ENCODE measurements at regions not wholly inside any gene's neighbourhood (a gene's known extent, or its start where the extent isn't known, plus 50 kb on each side); places are given as distances from the start of the nearest gene placed in this dataset.

- intact Hi-C loops (cut with micrococcal nuclease): no loop called here
- H3K4me3 Mint-ChIP-seq: no peak overlapping the region
- no peaks in the 10 kb centered on the region for H3K27me3 ChIP-seq (ENCODE audit: control insufficient read depth in 2 of 2, insufficient read depth in 2 of 2, low read length in 2 of 2)
- TF ChIP-seq CTCF (IDR thresholded peaks at IDR 0.05): no peak
- no peak overlapping the region for H2AFZ ChIP-seq (ENCODE audit: insufficient read depth, low read depth, low read length, poor library complexity, severe bottlenecking)
- no peaks in the 10 kb centered on the region for H3K36me3 ChIP-seq (replicated peaks in 1 of 2; ENCODE audit: control insufficient read depth in 1 of 2, insufficient read depth in 2 of 2, low read length in 2 of 2)
- no peak overlapping the region for H3K4me2 ChIP-seq (replicated peaks; ENCODE audit: extremely low read depth, low read length, poor library complexity, severe bottlenecking)
- H3K9ac ChIP-seq (ENCODE audit: insufficient read depth, low read length, poor library complexity, severe bottlenecking): no peak overlapping the region
- H3K4me1 Mint-ChIP-seq: no peaks in the 10 kb centered on the region
- H3K79me2 ChIP-seq (ENCODE audit: insufficient read depth, low read length): no peaks in the 10 kb centered on the region
- H3K27me3 Mint-ChIP-seq (ENCODE audit: low read depth in 3 of 3): peaks cover 0 to 3% (median 2%) of the 10 kb centered on the region in 3 donors
- no peak overlapping the region for H3K27ac Mint-ChIP-seq
- no peak overlapping the region for H3K4me3 ChIP-seq (replicated peaks in 1 of 3; ENCODE audit: low read depth in 2 of 3, low read length in 3 of 3)
- no peaks in the 10 kb centered on the region for H3K36me3 Mint-ChIP-seq
- H3K27ac ChIP-seq (ENCODE audit: low read depth in 1 of 2, low read length in 2 of 2): no peak overlapping the region
- no peaks in the 10 kb centered on the region for H3K4me1 ChIP-seq (ENCODE audit: control insufficient read depth in 1 of 2, insufficient read depth in 2 of 2, low read length in 2 of 2)
- peaks cover 8 to 15% of the 10 kb centered on the region in 2 donors for H3K9me3 ChIP-seq (replicated peaks in 1 of 2; ENCODE audit: control insufficient read depth in 1 of 2, insufficient read depth in 1 of 2, low read length in 2 of 2)
- H3K9me3 Mint-ChIP-seq: peaks cover 0 to 21% (median 6%) of the 10 kb centered on the region in 7 donors
- no peaks in the 10 kb centered on the region for H4K20me1 ChIP-seq (ENCODE audit: insufficient read depth, low read length)
- no peak for DNase-seq
- no CpG with 5 or more reads among the region's 4 CpGs for WGBS (ENCODE audit: insufficient coverage)
Measured at GRCh38 chr3:16011376-16011775, 163.1 kb upstream of the GALNT15 start.

- H3K27me3 Mint-ChIP-seq (ENCODE audit: low read depth in 3 of 3): peaks cover 0 to 6% (median 2%) of the 10 kb centered on the region in 3 donors
- H3K4me3 ChIP-seq (replicated peaks in 1 of 3; ENCODE audit: low read depth in 2 of 3, low read length in 3 of 3): no peak overlapping the region
- no peaks in the 10 kb centered on the region for H3K36me3 ChIP-seq (replicated peaks in 1 of 2; ENCODE audit: control insufficient read depth in 1 of 2, insufficient read depth in 2 of 2, low read length in 2 of 2)
- peaks cover 8 to 15% of the 10 kb centered on the region in 2 donors for H3K9me3 ChIP-seq (replicated peaks in 1 of 2; ENCODE audit: control insufficient read depth in 1 of 2, insufficient read depth in 1 of 2, low read length in 2 of 2)
- no peaks in the 10 kb centered on the region for H3K4me1 Mint-ChIP-seq
- no peak overlapping the region for H3K9ac ChIP-seq (ENCODE audit: insufficient read depth, low read length, poor library complexity, severe bottlenecking)
- peaks cover 0 to 19% (median 6%) of the 10 kb centered on the region in 7 donors for H3K9me3 Mint-ChIP-seq
- no peaks in the 10 kb centered on the region for H4K20me1 ChIP-seq (ENCODE audit: insufficient read depth, low read length)
- no peak overlapping the region for H3K4me2 ChIP-seq (replicated peaks; ENCODE audit: extremely low read depth, low read length, poor library complexity, severe bottlenecking)
- H3K27ac ChIP-seq (ENCODE audit: low read depth in 1 of 2, low read length in 2 of 2): no peak overlapping the region
- no peaks in the 10 kb centered on the region for H3K4me1 ChIP-seq (ENCODE audit: control insufficient read depth in 1 of 2, insufficient read depth in 2 of 2, low read length in 2 of 2)
- no peaks in the 10 kb centered on the region for H3K27me3 ChIP-seq (ENCODE audit: control insufficient read depth in 2 of 2, insufficient read depth in 2 of 2, low read length in 2 of 2)
- no peaks in the 10 kb centered on the region for H3K79me2 ChIP-seq (ENCODE audit: insufficient read depth, low read length)
- no peak overlapping the region for H3K4me3 Mint-ChIP-seq
- TF ChIP-seq CTCF (IDR thresholded peaks at IDR 0.05): no peak
- H2AFZ ChIP-seq (ENCODE audit: insufficient read depth, low read depth, low read length, poor library complexity, severe bottlenecking): no peak overlapping the region
- intact Hi-C loops (cut with micrococcal nuclease): no loop called here
- no peak overlapping the region for H3K27ac Mint-ChIP-seq
- no peak for DNase-seq
- H3K36me3 Mint-ChIP-seq: no peaks in the 10 kb centered on the region
Measured at GRCh38 chr3:16012086-16012485, 162.4 kb upstream of the GALNT15 start.

Data from CD14-positive monocyte (primary cell).